Peyer's patch (tissue), 4 donors: ENCODE measurements at regions not wholly inside any gene's neighbourhood (a gene's known extent, or its start where the extent isn't known, plus 50 kb on each side); places are given as distances from the start of the nearest gene placed in this dataset.

Experiments
- CTCF ChIP-seq, 6 experiments: fragments of 450-650 bp in 4 of 6; fragments of 200-600 bp in 2 of 6; sonication (generic) in 1 of 6; IDR thresholded peaks; one replicate each; pipeline ENCODE4 v1.5.1; 2017 to 2019; ENCODE audit warnings: antibody characterized with exemption in 6 of 6, mild to moderate bottlenecking in 3 of 6, moderate library complexity in 1 of 6
- POLR2A ChIP-seq, 2 donors: fragments of 450-650 bp; IDR thresholded peaks; one replicate each; pipeline ENCODE4 v1.5.1; 2017; ENCODE audit warnings: antibody characterized with exemption in 2 of 2, mild to moderate bottlenecking in 2 of 2, moderate library complexity in 2 of 2

DNA sequence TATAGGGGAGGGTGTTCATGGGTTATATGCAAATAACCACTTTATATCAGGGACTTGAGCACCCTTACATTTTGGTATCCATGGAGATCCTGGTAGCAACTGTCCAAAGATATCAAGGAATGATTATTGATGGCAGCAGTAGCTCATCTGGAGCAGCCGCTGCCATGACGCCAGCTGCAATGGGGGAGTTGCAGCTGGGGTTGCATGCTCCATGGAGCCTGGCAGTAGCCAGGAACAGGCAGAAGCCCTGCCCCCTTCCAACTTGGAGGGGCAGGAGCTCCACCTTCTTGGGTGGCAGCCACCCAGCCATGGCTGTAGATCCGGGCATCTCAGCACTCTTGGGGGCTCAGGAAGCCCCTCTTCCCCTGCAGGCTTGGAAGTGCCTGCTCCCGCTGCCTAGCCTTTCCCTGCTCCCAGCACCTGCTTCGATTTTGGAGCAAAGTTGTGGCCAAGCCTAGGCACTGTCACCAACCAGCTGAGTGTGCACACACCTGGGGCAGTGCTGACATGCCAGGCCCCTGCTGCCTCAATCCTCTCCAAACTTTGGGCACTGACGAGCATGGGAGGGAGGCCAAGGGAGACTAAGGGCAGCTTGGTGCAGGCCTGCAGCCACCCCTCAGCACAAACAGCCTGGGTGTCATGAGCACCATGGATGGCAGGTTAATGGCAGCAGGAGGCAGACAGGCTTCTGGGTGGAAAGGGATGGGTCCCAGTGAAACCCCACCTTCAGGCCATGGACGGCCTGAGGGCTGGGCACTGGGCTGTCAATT is 235.6 kb upstream of the CSNK1A1L start:
- no peak for TF ChIP-seq CTCF (IDR thresholded peaks at IDR 0.05)
- TF ChIP-seq POLR2A (IDR thresholded peaks at IDR 0.05), result no peak
